Breast epithelium (tissue), 4 donors: ENCODE measurements at regions not wholly inside any gene's neighbourhood (a gene's known extent, or its start where the extent isn't known, plus 50 kb on each side); places are given as distances from the start of the nearest gene placed in this dataset.

ENCODE experiments used
- DNase-seq, 2 donors: peaks; one replicate each; pipeline ENCODE4 v3.0.0-alpha.2; 2019; ENCODE audit warnings: low spot score in 2 of 2
- H3K27ac ChIP-seq, 2 donors: fragments of 200-600 bp; sonication (generic) in 1 of 2; one replicate each; pipeline ENCODE4 v1.5.1; 2016 to 2019; ENCODE audit warnings: mild to moderate bottlenecking in 1 of 2
- H3K27me3 ChIP-seq, 2 donors: fragments of 200-600 bp; sonication (generic) in 1 of 2; one replicate each; pipeline versions ENCODE4 v1.5.1 to v1.6.0; 2017 to 2019; ENCODE audit warnings: control low read depth in 1 of 2, mild to moderate bottlenecking in 1 of 2
- H3K36me3 ChIP-seq: fragments of 200-600 bp; one replicate; pipeline ENCODE4 v1.5.1; 2019
- H3K4me1 ChIP-seq, 2 donors: fragments of 200-600 bp; sonication (generic); one replicate each; pipeline ENCODE4 v1.5.1; 2016 to 2019; ENCODE audit warnings: control low read depth in 1 of 2
- H3K4me3 ChIP-seq, 3 donors: fragments of 200-600 bp; sonication (generic); 1 replicate in 2 of 3; 2 replicates in 1 of 3; pipeline ENCODE4 v1.5.1; 2016 to 2019; ENCODE audit warnings: mild to moderate bottlenecking in 3 of 3, moderate library complexity in 2 of 3
- H3K9me3 ChIP-seq, 2 donors: fragments of 200-600 bp; sonication (generic) in 1 of 2; one replicate each; pipeline ENCODE4 v1.5.1; 2016 to 2019; ENCODE audit warnings: control low read depth in 1 of 2
- CTCF ChIP-seq, 3 donors: fragments of 450-650 bp; IDR thresholded peaks; one replicate each; pipeline ENCODE4 v1.5.1; 2016 to 2017; ENCODE audit warnings: antibody characterized with exemption in 3 of 3, mild to moderate bottlenecking in 3 of 3, moderate library complexity in 3 of 3
- POLR2A ChIP-seq: fragments of 450-650 bp; IDR thresholded peaks from one replicate; pipeline ENCODE4 v1.6.1; 2016; ENCODE audit warnings: antibody characterized with exemption, mild to moderate bottlenecking, moderate library complexity
- POLR2AphosphoS5 ChIP-seq, 3 donors: sonication (generic); formaldehyde crosslinking; IDR thresholded peaks; one replicate each; pipeline ENCODE4 v1.6.1; 2017; ENCODE audit warnings: antibody characterized with exemption in 3 of 3
- intact Hi-C: fragments of 100-400 bp; cut with DNase I; formaldehyde crosslinking; loops from one replicate; pipeline ENCODE4 v1.15.1; 2023; ENCODE audit warnings: low total_unique reads

- DNase-seq: no peak
- TF ChIP-seq CTCF (IDR thresholded peaks at IDR 0.05): no peak
- Histone ChIP-seq H3K36me3 (no peaks in the 10 kb centered on the region), H3K4me3 (no peak overlapping the region), H3K9me3 (no peaks in the 10 kb centered on the region), H3K27me3 (no peaks in the 10 kb centered on the region), H3K4me1 (no peaks in the 10 kb centered on the region), H3K27ac (no peak overlapping the region)
- intact Hi-C loops: no loop called here
Observed at GRCh38 chr16:79500866-79501265, 99.7 kb downstream of the MAF start.

- no peaks in the 10 kb centered on the region for H3K9me3 ChIP-seq
- H3K27me3 ChIP-seq: no peaks in the 10 kb centered on the region
- no peak overlapping the region for H3K4me3 ChIP-seq
- H3K27ac ChIP-seq: no peak overlapping the region
- H3K4me1 ChIP-seq: no peaks in the 10 kb centered on the region
- DNase-seq: no peak
- H3K36me3 ChIP-seq: no peaks in the 10 kb centered on the region
- TF ChIP-seq POLR2A: no peak
- no peak for TF ChIP-seq CTCF (IDR thresholded peaks at IDR 0.05)
- no peak for TF ChIP-seq POLR2AphosphoS5 (IDR thresholded peaks at IDR 0.05)
- intact Hi-C loops: no loop called here
Observed at GRCh38 chr16:79500286-79500685, 100.3 kb downstream of the MAF start.

- Histone ChIP-seq H3K4me3 (no peak overlapping the region), H3K27me3 (no peaks in the 10 kb centered on the region), H3K4me1 (no peaks in the 10 kb centered on the region), H3K27ac (no peak overlapping the region), H3K9me3 (no peaks in the 10 kb centered on the region), H3K36me3 (no peaks in the 10 kb centered on the region)
- TF ChIP-seq POLR2A (no peak), CTCF (IDR thresholded peaks at IDR 0.05) (no peak), POLR2AphosphoS5 (IDR thresholded peaks at IDR 0.05) (no peak)
- intact Hi-C loops: no loop called here
- DNase-seq: no peak
Observed at GRCh38 chr16:79498928-79499327, 101.6 kb downstream of the MAF start.

- no peak overlapping the region for H3K4me3 ChIP-seq
- H3K36me3 ChIP-seq: no peaks in the 10 kb centered on the region
- no peaks in the 10 kb centered on the region for H3K4me1 ChIP-seq
- H3K27ac ChIP-seq: no peak overlapping the region
- no peak for DNase-seq
- H3K9me3 ChIP-seq: no peaks in the 10 kb centered on the region
- no peaks in the 10 kb centered on the region for H3K27me3 ChIP-seq
- TF ChIP-seq POLR2AphosphoS5 (IDR thresholded peaks at IDR 0.05) (no peak), CTCF (IDR thresholded peaks at IDR 0.05) (no peak), POLR2A (no peak)
- intact Hi-C loops: no loop called here
Observed at GRCh38 chr16:79497606-79498350, 102.8 kb downstream of the MAF start.

- Histone ChIP-seq H3K4me3 (no peak overlapping the region), H3K36me3 (no peaks in the 10 kb centered on the region), H3K4me1 (no peaks in the 10 kb centered on the region), H3K27me3 (no peaks in the 10 kb centered on the region), H3K9me3 (no peaks in the 10 kb centered on the region), H3K27ac (no peak overlapping the region)
- intact Hi-C loops: no loop called here
- DNase-seq: no peak
- TF ChIP-seq POLR2A (no peak), CTCF (IDR thresholded peaks at IDR 0.05) (no peak), POLR2AphosphoS5 (IDR thresholded peaks at IDR 0.05) (no peak)
Observed at GRCh38 chr16:79493911-79494310, 106.6 kb downstream of the MAF start.
